ENCODE measurements at regions not wholly inside any gene's neighbourhood (a gene's known extent, or its start where the extent isn't known, plus 50 kb on each side); places are given as distances from the start of the nearest gene placed in this dataset.

GRCh38 chr7:442457-442856 lies 77.2 kb downstream of the PDGFA start:
- Mint-ChIP-seq H3K4me1 (ENCODE audit: low read depth) (no peaks in the 10 kb centered on the region), H3K27ac (no peak overlapping the region), H3K4me3 (no peak overlapping the region), H3K27me3 (ENCODE audit: low read depth) (no peaks in the 10 kb centered on the region), H3K9me3 (no peaks in the 10 kb centered on the region), H3K36me3 (ENCODE audit: low read depth) (no peaks in the 10 kb centered on the region)
- DNase-seq, result no peak
- CTCF ChIA-PET, result interaction anchor here (0.5 kb wide), 1 partner anchor 180 kb away, joined by 3 read pairs; no protein-coding TSS in a partner anchor
- intact Hi-C loops (cut with micrococcal nuclease), result no loop called here

- no peaks in the 10 kb centered on the region for H3K36me3 Mint-ChIP-seq (ENCODE audit: low read depth)
- intact Hi-C loops (cut with micrococcal nuclease), result no loop called here
- H3K9me3 Mint-ChIP-seq, result no peaks in the 10 kb centered on the region
- H3K27ac Mint-ChIP-seq, result no peak overlapping the region
- H3K4me3 Mint-ChIP-seq, result no peak overlapping the region
- no peaks in the 10 kb centered on the region for H3K27me3 Mint-ChIP-seq (ENCODE audit: low read depth)
- DNase-seq, result no peak
- CTCF ChIA-PET, result no interaction called here
- no peaks in the 10 kb centered on the region for H3K4me1 Mint-ChIP-seq (ENCODE audit: low read depth)
These were observed 76.3 kb downstream of the PDGFA start for GRCh38 chr7:443279-443833.

- DNase-seq, result no peak
- H3K27ac Mint-ChIP-seq, result no peak overlapping the region
- H3K36me3 Mint-ChIP-seq (ENCODE audit: low read depth), result no peaks in the 10 kb centered on the region
- no peaks in the 10 kb centered on the region for H3K9me3 Mint-ChIP-seq
- H3K4me3 Mint-ChIP-seq, result no peak overlapping the region
- CTCF ChIA-PET, result no interaction called here
- intact Hi-C loops (cut with micrococcal nuclease), result no loop called here
- H3K27me3 Mint-ChIP-seq (ENCODE audit: low read depth), result no peaks in the 10 kb centered on the region
- no peaks in the 10 kb centered on the region for H3K4me1 Mint-ChIP-seq (ENCODE audit: low read depth)
These were observed 75.0 kb downstream of the PDGFA start for GRCh38 chr7:444606-445005.

- no peaks in the 10 kb centered on the region for H3K9me3 Mint-ChIP-seq
- H3K27ac Mint-ChIP-seq, result no peak overlapping the region
- intact Hi-C loops (cut with micrococcal nuclease), result no loop called here
- H3K4me3 Mint-ChIP-seq, result no peak overlapping the region
- CTCF ChIA-PET, result no interaction called here
- DNase-seq, result no peak
- no peaks in the 10 kb centered on the region for H3K27me3 Mint-ChIP-seq (ENCODE audit: low read depth)
- no peaks in the 10 kb centered on the region for H3K4me1 Mint-ChIP-seq (ENCODE audit: low read depth)
- H3K36me3 Mint-ChIP-seq (ENCODE audit: low read depth), result no peaks in the 10 kb centered on the region
These were observed 74.6 kb downstream of the PDGFA start for GRCh38 chr7:445020-445419.

GRCh38 chr7:445563-446288 lies 73.9 kb downstream of the PDGFA start:
- H3K4me3 Mint-ChIP-seq, result no peak overlapping the region
- CTCF ChIA-PET, result no interaction called here
- intact Hi-C loops (cut with micrococcal nuclease), result no loop called here

GRCh38 chr7:446289-446935 lies 73.2 kb downstream of the PDGFA start:
- no peak for DNase-seq
- CTCF ChIA-PET, result no interaction called here
- H3K27me3 Mint-ChIP-seq (ENCODE audit: low read depth), result peaks cover 2% of the 10 kb centered on the region
- no peak overlapping the region for H3K27ac Mint-ChIP-seq
- H3K9me3 Mint-ChIP-seq, result no peaks in the 10 kb centered on the region
- H3K4me3 Mint-ChIP-seq, result no peak overlapping the region
- intact Hi-C loops (cut with micrococcal nuclease), result no loop called here
- peaks cover 7% of the 10 kb centered on the region for H3K4me1 Mint-ChIP-seq (ENCODE audit: low read depth)
- H3K36me3 Mint-ChIP-seq (ENCODE audit: low read depth), result no peaks in the 10 kb centered on the region

More at GRCh38 chr7:445563-446288, 73.9 kb downstream of the PDGFA start:
- Mint-ChIP-seq H3K9me3 (no peaks in the 10 kb centered on the region), H3K4me1 (ENCODE audit: low read depth) (peaks cover under 1% of the 10 kb centered on the region), H3K27ac (no peak overlapping the region), H3K36me3 (ENCODE audit: low read depth) (no peaks in the 10 kb centered on the region), H3K27me3 (ENCODE audit: low read depth) (no peaks in the 10 kb centered on the region)
- DNase-seq, result no peak

Measured in activated naive CD4-positive, alpha-beta T cell treated with anti-CD3 and anti-CD28 coated beads for 36 hours (primary cell).